HL-60 (cell line): ENCODE measurements at regions not wholly inside any gene's neighbourhood (a gene's known extent, or its start where the extent isn't known, plus 50 kb on each side); places are given as distances from the start of the nearest gene placed in this dataset.
"Not testable (repeated sequence)": the region's sequence is repeated elsewhere in the genome, so short reads cannot be mapped to it uniquely, and the experiment has no call there.

ENCODE experiments used
- DNase-seq, 2 experiments: peaks; one replicate each; pipeline ENCODE4 v3.0.0-alpha.2; 2010 to 2020; ENCODE audit warnings: low read depth in 1 of 2, low spot score in 1 of 2
- H3K27ac ChIP-seq: fragments of 250-450 bp; sonication (Bioruptor Pico); replicated peaks from 2 replicates; pipeline ENCODE4 v1.5.1; 2020; ENCODE audit warnings: mild to moderate bottlenecking, moderate library complexity
- H3K27me3 ChIP-seq: fragments of 250-450 bp; sonication (Bioruptor Pico); 2 replicates; pipeline ENCODE4 v1.5.1; 2021; ENCODE audit warnings: mild to moderate bottlenecking, moderate library complexity; ENCODE audit not compliant: insufficient read depth, poor library complexity, severe bottlenecking
- H3K4me3 ChIP-seq: replicated peaks from 2 replicates; pipeline ENCODE4 v1.5.1; 2011; ENCODE audit warnings: mild to moderate bottlenecking, control low read depth, low read length; ENCODE audit not compliant: insufficient read depth
- CTCF ChIP-seq: IDR thresholded peaks from one replicate; pipeline ENCODE4 v1.5.1; 2011; ENCODE audit warnings: low read length, control low read depth, inconsistent platforms; ENCODE audit not compliant: insufficient read depth
- GABPA ChIP-seq: IDR thresholded peaks from 2 replicates; pipeline ENCODE4 v1.6.1; 2012; ENCODE audit warnings: low read depth
- POLR2AphosphoS5 ChIP-seq: IDR thresholded peaks from 2 replicates; pipeline ENCODE4 v1.6.1; 2012; ENCODE audit warnings: low read depth
- REST ChIP-seq: IDR thresholded peaks from 2 replicates; pipeline ENCODE4 v1.6.1; 2012; ENCODE audit warnings: low read depth; ENCODE audit not compliant: insufficient replicate concordance
- SPI1 ChIP-seq: IDR thresholded peaks from 2 replicates; pipeline ENCODE4 v1.6.1; 2012; ENCODE audit warnings: low read depth, mild to moderate bottlenecking, borderline replicate concordance

GRCh38 chr16:7871979-7872378 lies 539.3 kb downstream of the RBFOX1 start:
- no peak for DNase-seq

GRCh38 chr16:7871371-7871770 lies 538.7 kb downstream of the RBFOX1 start:
- H3K27me3 ChIP-seq = no peaks in the 10 kb centered on the region
- no peak overlapping the region for H3K4me3 ChIP-seq
- TF ChIP-seq CTCF = no peak
- no peak overlapping the region for H3K27ac ChIP-seq
- no peak for DNase-seq

More at GRCh38 chr16:7871979-7872378, 539.3 kb downstream of the RBFOX1 start:
- no peak for TF ChIP-seq REST
- no peak for TF ChIP-seq SPI1
- no peak for TF ChIP-seq GABPA
- no peak for TF ChIP-seq POLR2AphosphoS5
- TF ChIP-seq CTCF = no peak
- Histone ChIP-seq H3K27ac (no peak overlapping the region), H3K27me3 (no peaks in the 10 kb centered on the region), H3K4me3 (no peak overlapping the region)

GRCh38 chr16:7867831-7868230 lies 535.2 kb downstream of the RBFOX1 start:
- H3K4me3 ChIP-seq = no peak overlapping the region
- no peak for DNase-seq
- H3K27me3 ChIP-seq = no peaks in the 10 kb centered on the region
- H3K27ac ChIP-seq = no peak overlapping the region
- no peak for TF ChIP-seq CTCF
- no peak for TF ChIP-seq POLR2AphosphoS5
- no peak for TF ChIP-seq SPI1
- no peak for TF ChIP-seq GABPA
- TF ChIP-seq REST = no peak

- TF ChIP-seq REST (no peak), GABPA (no peak), SPI1 (no peak)
- no peak overlapping the region for H3K27ac ChIP-seq
Observed at GRCh38 chr16:7866144-7866543, 533.5 kb downstream of the RBFOX1 start.

GRCh38 chr16:7865393-7865792 lies 532.7 kb downstream of the RBFOX1 start:
- not testable (repeated sequence) for H3K27me3 ChIP-seq, H3K4me3 ChIP-seq, DNase-seq

More at GRCh38 chr16:7866144-7866543, 533.5 kb downstream of the RBFOX1 start:
- no peaks in the 10 kb centered on the region for H3K27me3 ChIP-seq
- DNase-seq = no peak
- H3K4me3 ChIP-seq = no peak overlapping the region

More at GRCh38 chr16:7865393-7865792, 532.7 kb downstream of the RBFOX1 start:
- not testable (repeated sequence) for H3K27ac ChIP-seq
